Smooth muscle cell (in vitro differentiated cells): ENCODE measurements at regions not wholly inside any gene's neighbourhood (a gene's known extent, or its start where the extent isn't known, plus 50 kb on each side); places are given as distances from the start of the nearest gene placed in this dataset.
A peak's percentile ranks its signal among the peaks of the same experiment; 100 is the strongest.

Source experiments
- DNase-seq: peaks from one replicate; lab custom pipeline; 2025; ENCODE audit not compliant: unreplicated experiment; lab: John Stamatoyannopoulos, UW
- H2AFZ ChIP-seq: fragments of 200-600 bp; sonication (generic); 2 replicates; pipeline ENCODE4 v1.6.0; 2016; ENCODE audit warnings: antibody characterized with exemption, low read depth, mild to moderate bottlenecking
- H3F3A ChIP-seq: fragments of 200-600 bp; sonication (generic); 2 replicates; pipeline ENCODE4 v1.6.0; 2017; ENCODE audit warnings: antibody characterized with exemption, low read depth
- H3K27ac ChIP-seq: fragments of 200-600 bp; sonication (generic); 2 replicates; pipeline ENCODE4 v1.5.1; 2016; ENCODE audit warnings: low read depth, mild to moderate bottlenecking
- H3K27me3 ChIP-seq: fragments of 200-600 bp; sonication (generic); 2 replicates; pipeline ENCODE4 v1.6.1; 2016; ENCODE audit warnings: low read depth, mild to moderate bottlenecking
- H3K36me3 ChIP-seq: fragments of 200-600 bp; sonication (generic); 2 replicates; pipeline ENCODE4 v1.5.1; 2016; ENCODE audit warnings: low read depth
- H3K4me1 ChIP-seq: fragments of 200-600 bp; sonication (generic); 2 replicates; pipeline ENCODE4 v1.5.1; 2016; ENCODE audit warnings: low read depth
- H3K4me2 ChIP-seq: fragments of 200-600 bp; sonication (generic); 2 replicates; pipeline ENCODE4 v1.6.0; 2016; ENCODE audit warnings: mild to moderate bottlenecking
- H3K4me3 ChIP-seq: fragments of 200-600 bp; sonication (generic); 2 replicates; pipeline ENCODE4 v1.5.1; 2016; ENCODE audit warnings: mild to moderate bottlenecking
- H3K79me2 ChIP-seq: fragments of 200-600 bp; sonication (generic); 2 replicates; pipeline ENCODE4 v1.6.0; 2016; ENCODE audit warnings: low read depth, mild to moderate bottlenecking
- H3K9ac ChIP-seq: fragments of 200-600 bp; sonication (generic); 2 replicates; pipeline ENCODE4 v1.6.0; 2016; ENCODE audit warnings: low read depth
- H3K9me3 ChIP-seq: fragments of 200-600 bp; sonication (generic); replicated peaks from 2 replicates; pipeline ENCODE4 v1.5.1; 2016; ENCODE audit warnings: low read depth
- H4K20me1 ChIP-seq: fragments of 200-600 bp; sonication (generic); 2 replicates; pipeline ENCODE4 v1.6.0; 2016; ENCODE audit warnings: low read depth
- CTCF ChIP-seq: fragments of 200-600 bp; sonication (generic); IDR thresholded peaks from 2 replicates; pipeline ENCODE4 v1.5.1; 2017; ENCODE audit warnings: borderline replicate concordance, mild to moderate bottlenecking, antibody characterized with exemption; ENCODE audit not compliant: insufficient read depth, poor library complexity, severe bottlenecking
- WGBS: methylation state at CpG from one replicate; pipeline ENCODE4 v1.1.7; 2016; ENCODE audit warnings: low lambda C conversion rate; 5-methylcytosine and 5-hydroxymethylcytosine counted together

GRCh38 chr21:25402134-25402961 lies 204.9 kb downstream of the MRPL39 start:
- H3K79me2 ChIP-seq, result no peaks in the 10 kb centered on the region
- no peak overlapping the region for H2AFZ ChIP-seq
- H3K36me3 ChIP-seq, result no peaks in the 10 kb centered on the region
- 85% methylated on average over 7 of the region's 7 CpGs for WGBS
- no peak overlapping the region for H3K4me3 ChIP-seq
- H4K20me1 ChIP-seq, result no peaks in the 10 kb centered on the region
- H3K4me1 ChIP-seq, result no peaks in the 10 kb centered on the region
- no peak for DNase-seq
- H3K27me3 ChIP-seq, result no peaks in the 10 kb centered on the region
- H3K9ac ChIP-seq, result no peak overlapping the region
- no peaks in the 10 kb centered on the region for H3F3A ChIP-seq
- no peak overlapping the region for H3K27ac ChIP-seq
- no peaks in the 10 kb centered on the region for H3K9me3 ChIP-seq
- H3K4me2 ChIP-seq, result no peak overlapping the region
- TF ChIP-seq CTCF, result no peak

- Histone ChIP-seq H4K20me1 (no peaks in the 10 kb centered on the region), H2AFZ (peak overlapping the region; percentile 24), H3K9ac (no peak overlapping the region), H3K4me2 (no peak overlapping the region), H3K36me3 (no peaks in the 10 kb centered on the region), H3K4me3 (no peak overlapping the region), H3F3A (no peaks in the 10 kb centered on the region), H3K9me3 (no peaks in the 10 kb centered on the region), H3K4me1 (no peaks in the 10 kb centered on the region), H3K27me3 (no peaks in the 10 kb centered on the region), H3K79me2 (no peaks in the 10 kb centered on the region), H3K27ac (no peak overlapping the region)
- no peak for DNase-seq
- no peak for TF ChIP-seq CTCF
- WGBS, result 96% methylated on average over 1 of the region's 1 CpG
Observed at GRCh38 chr21:25400427-25400826, 206.9 kb downstream of the MRPL39 start.

GRCh38 chr21:25398630-25399029 lies 208.7 kb downstream of the MRPL39 start:
- no peak for TF ChIP-seq CTCF
- H3K9ac ChIP-seq, result no peak overlapping the region
- H3K4me1 ChIP-seq, result no peaks in the 10 kb centered on the region
- WGBS, result 50% methylated on average over 3 of the region's 3 CpGs
- H3K4me3 ChIP-seq, result no peak overlapping the region
- H3K4me2 ChIP-seq, result no peak overlapping the region
- H4K20me1 ChIP-seq, result no peaks in the 10 kb centered on the region
- no peaks in the 10 kb centered on the region for H3K79me2 ChIP-seq
- no peaks in the 10 kb centered on the region for H3K27me3 ChIP-seq
- H3K9me3 ChIP-seq, result no peaks in the 10 kb centered on the region
- H3K27ac ChIP-seq, result no peak overlapping the region
- DNase-seq, result no peak
- H2AFZ ChIP-seq, result no peak overlapping the region
- no peaks in the 10 kb centered on the region for H3K36me3 ChIP-seq
- no peaks in the 10 kb centered on the region for H3F3A ChIP-seq
